Transverse colon (tissue), 4 donors: ENCODE measurements at regions not wholly inside any gene's neighbourhood (a gene's known extent, or its start where the extent isn't known, plus 50 kb on each side); places are given as distances from the start of the nearest gene placed in this dataset.
"Not testable (repeated sequence)": the region's sequence is repeated elsewhere in the genome, so short reads cannot be mapped to it uniquely, and the experiment has no call there.

Experiments
- DNase-seq: peaks from one replicate; pipeline ENCODE4 v3.0.0-alpha.2; 2019
- H3K27ac ChIP-seq, 4 donors: fragments of 200-600 bp; sonication (generic); 2 replicates each; pipeline ENCODE4 v1.5.1; 2016 to 2018; ENCODE audit warnings: inconsistent platforms in 4 of 4
- H3K27me3 ChIP-seq: fragments of 200-600 bp; sonication (generic); 2 replicates; pipeline ENCODE4 v1.5.1; 2017; ENCODE audit warnings: inconsistent platforms
- H3K36me3 ChIP-seq, 4 donors: fragments of 200-600 bp; sonication (generic); 2 replicates each; pipeline ENCODE4 v1.5.1; 2017 to 2019; ENCODE audit warnings: inconsistent platforms in 4 of 4
- H3K4me1 ChIP-seq, 4 donors: fragments of 200-600 bp; sonication (generic); 2 replicates each; pipeline ENCODE4 v1.5.1; 2017 to 2020; ENCODE audit warnings: inconsistent platforms in 4 of 4
- H3K4me3 ChIP-seq, 4 donors: fragments of 200-600 bp; sonication (generic); 1 replicate in 1 of 4; 2 replicates in 3 of 4; pipeline versions ENCODE4 v1.5.1 to v1.6.1; 2017 to 2019; ENCODE audit warnings: inconsistent platforms in 4 of 4
- H3K9me3 ChIP-seq, 2 donors: fragments of 200-600 bp; sonication (generic); 2 replicates each; pipeline ENCODE4 v1.5.1; 2017 to 2019; ENCODE audit warnings: inconsistent platforms in 2 of 2
- CTCF ChIP-seq, 5 experiments: fragments of 200-600 bp in 3 of 5; fragments of 450-650 bp in 2 of 5; sonication (generic) in 3 of 5; IDR thresholded peaks; 1 replicate in 2 of 5; 2 replicates in 3 of 5; pipeline ENCODE4 v1.5.1; 2016 to 2017; ENCODE audit warnings: antibody characterized with exemption in 5 of 5, inconsistent platforms in 3 of 5, mild to moderate bottlenecking in 2 of 5, moderate library complexity in 1 of 5
- EP300 ChIP-seq: sonication (generic); formaldehyde crosslinking; IDR thresholded peaks from one replicate; pipeline ENCODE4 v1.6.1; 2017; ENCODE audit warnings: antibody characterized with exemption, low read depth
- POLR2A ChIP-seq: fragments of 450-650 bp; IDR thresholded peaks from one replicate; pipeline ENCODE4 v1.6.1; 2016; ENCODE audit warnings: antibody characterized with exemption, mild to moderate bottlenecking, moderate library complexity
- POLR2AphosphoS5 ChIP-seq, 3 donors: sonication (generic); formaldehyde crosslinking; IDR thresholded peaks; one replicate each; pipeline ENCODE4 v1.6.1; 2016; ENCODE audit warnings: antibody characterized with exemption in 3 of 3
- WGBS, 2 donors: methylation state at CpG; one replicate each; pipeline ENCODE4 v1.1.5; 2018; ENCODE audit warnings: low coverage in 1 of 2; 5-methylcytosine and 5-hydroxymethylcytosine counted together
- in situ Hi-C, 4 donors: fragments of 200-750 bp; cut with MboI; loops; one replicate each; pipeline versions ENCODE4 v1.15.0 to v1.15.1; 2017; ENCODE audit warnings: low sequenced_read_pairs in 3 of 4, low pct_ligation_motif_present in 1 of 4, low pct_unique_long_range_greater_than_20kb in 1 of 4
- intact Hi-C: fragments of 100-400 bp; cut with DNase I; formaldehyde crosslinking; loops from one replicate; pipeline ENCODE4 v1.15.1; 2023; ENCODE audit warnings: low total_unique reads

GRCh38 chrY:7326296-7327246 is 415.0 kb upstream of the AMELY start:
- H3K4me3 ChIP-seq, result no peak overlapping the region
- no peaks in the 10 kb centered on the region for H3K4me1 ChIP-seq
- WGBS, 2 donors, result 95% methylated on average over 3 of the region's 9 CpGs; no CpG with 5 or more reads in 1 of the 2 donors
- no peaks in the 10 kb centered on the region for H3K9me3 ChIP-seq
- no peak overlapping the region for H3K27ac ChIP-seq
- H3K27me3 ChIP-seq, result no peaks in the 10 kb centered on the region
- intact Hi-C loops (no loop called here), in situ Hi-C loops (loop anchor here in 1 of 4 donors (25.0 kb wide), 1 partner anchor 486 kb away; no protein-coding TSS in a partner anchor)
- TF ChIP-seq EP300, result no peak
- no peaks in the 10 kb centered on the region for H3K36me3 ChIP-seq
- DNase-seq, result no peak

- H3K9me3 ChIP-seq, result no peaks in the 10 kb centered on the region
- H3K27ac ChIP-seq, result no peak overlapping the region
- no peaks in the 10 kb centered on the region for H3K36me3 ChIP-seq
- no peak overlapping the region for H3K4me3 ChIP-seq
- in situ Hi-C loops (loop anchor here in 1 of 4 donors (25.0 kb wide), 1 partner anchor 487 kb away; no protein-coding TSS in a partner anchor), intact Hi-C loops (no loop called here)
- H3K4me1 ChIP-seq, result no peaks in the 10 kb centered on the region
- WGBS, 2 donors, result 100% methylated on average over 1 of the region's 13 CpGs; no CpG with 5 or more reads in 1 of the 2 donors
- DNase-seq, result no peak
- no peaks in the 10 kb centered on the region for H3K27me3 ChIP-seq
- no peak for TF ChIP-seq CTCF (IDR thresholded peaks at IDR 0.05)
- no peak for TF ChIP-seq EP300
- no peak for TF ChIP-seq POLR2A
- TF ChIP-seq POLR2AphosphoS5 (IDR thresholded peaks at IDR 0.05), result no peak
Measured at GRCh38 chrY:7325531-7325930, 414.0 kb upstream of the AMELY start.

- TF ChIP-seq EP300, result no peak
- TF ChIP-seq POLR2AphosphoS5 (IDR thresholded peaks at IDR 0.05), result no peak
- TF ChIP-seq CTCF (IDR thresholded peaks at IDR 0.05), result no peak
- no peak for TF ChIP-seq POLR2A
- intact Hi-C loops (no loop called here), in situ Hi-C loops (no loop called here)
- H3K36me3 ChIP-seq, result no peaks in the 10 kb centered on the region
- no peaks in the 10 kb centered on the region for H3K27me3 ChIP-seq
- no peaks in the 10 kb centered on the region for H3K4me1 ChIP-seq
- no CpG with 5 or more reads among the region's 5 CpGs for whole genome bisulfite sequencing, 2 donors
- DNase-seq, result no peak
- H3K4me3 ChIP-seq, result no peak overlapping the region
- no peak overlapping the region for H3K27ac ChIP-seq
- no peaks in the 10 kb centered on the region for H3K9me3 ChIP-seq
Measured at GRCh38 chrY:7320751-7321150, 409.2 kb upstream of the AMELY start.

- H3K4me3 ChIP-seq, H3K27me3 ChIP-seq, H3K27ac ChIP-seq, H3K36me3 ChIP-seq, intact Hi-C loops, DNase-seq, H3K4me1 ChIP-seq, H3K9me3 ChIP-seq, in situ Hi-C loops: not testable (repeated sequence)
- no CpG with 5 or more reads among the region's 4 CpGs for WGBS, 2 donors
Measured at GRCh38 chrY:7320171-7320570, 408.6 kb upstream of the AMELY start.

GRCh38 chrY:7318122-7318521 is 406.6 kb upstream of the AMELY start:
- Histone ChIP-seq H3K4me3 (no peak overlapping the region), H3K4me1 (no peaks in the 10 kb centered on the region), H3K27me3 (no peaks in the 10 kb centered on the region), H3K27ac (no peak overlapping the region), H3K9me3 (no peaks in the 10 kb centered on the region), H3K36me3 (no peaks in the 10 kb centered on the region)
- no CpG with 5 or more reads among the region's 5 CpGs for WGBS, 2 donors
- no peak for TF ChIP-seq CTCF (IDR thresholded peaks at IDR 0.05)
- in situ Hi-C loops, result no loop called here
- intact Hi-C loops, result no loop called here
- no peak for DNase-seq
